PFSK-1 (cell line): ENCODE measurements at regions not wholly inside any gene's neighbourhood (a gene's known extent, or its start where the extent isn't known, plus 50 kb on each side); places are given as distances from the start of the nearest gene placed in this dataset.

Source experiments
- FOXP2 ChIP-seq: optimal IDR thresholded peaks from 2 replicates; pipeline ENCODE3; 2011; ENCODE audit warnings: borderline replicate concordance, control low read depth, inconsistent platforms; ENCODE audit not compliant: insufficient read depth; ENCODE audit errors: extremely low read length, extremely low read depth
- POLR2AphosphoS5 ChIP-seq: IDR thresholded peaks from 2 replicates; pipeline ENCODE4 v1.6.1; 2012; ENCODE audit warnings: low read depth, mild to moderate bottlenecking, control low read depth, low read length, moderate library complexity
- SIN3A ChIP-seq: IDR thresholded peaks from 2 replicates; pipeline ENCODE4 v1.6.1; 2012; ENCODE audit warnings: mild to moderate bottlenecking, low read length, moderate library complexity, borderline replicate concordance; ENCODE audit not compliant: insufficient read depth

DNA sequence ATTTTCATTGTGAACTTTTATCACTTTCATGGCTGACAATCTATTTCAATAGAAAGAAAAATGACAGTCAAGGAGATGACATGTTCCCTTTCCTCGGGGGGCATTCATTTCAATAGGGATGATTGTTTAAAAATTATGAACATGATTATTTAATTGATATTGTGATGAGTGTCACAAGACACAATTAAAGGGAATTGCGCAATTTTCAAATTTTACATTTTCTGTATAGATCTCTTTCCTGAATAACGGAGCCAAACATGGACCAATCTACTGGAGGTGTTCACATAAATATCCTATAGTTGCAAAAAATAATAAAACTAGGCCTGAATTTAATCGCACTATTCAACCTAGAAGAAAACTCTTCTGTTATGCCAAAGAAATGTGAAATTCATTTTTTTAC, 1274.6 kb downstream of the SLITRK5 start:
- no peak for TF ChIP-seq POLR2AphosphoS5
- no peak for TF ChIP-seq SIN3A
- no peak for TF ChIP-seq FOXP2
